ENCODE measurements at regions not wholly inside any gene's neighbourhood (a gene's known extent, or its start where the extent isn't known, plus 50 kb on each side); places are given as distances from the start of the nearest gene placed in this dataset.
"Not testable (repeated sequence)": the region's sequence is repeated elsewhere in the genome, so short reads cannot be mapped to it uniquely, and the experiment has no call there.

GRCh38 chr13:104571161-104571892 lies 1505.1 kb upstream of the SLC10A2 start:
- peak; percentile 3 to 4 for DNase-seq

GRCh38 chr13:104567114-104567513 lies 1500.9 kb upstream of the SLC10A2 start:
- no peak for DNase-seq

GRCh38 chr13:104565888-104566287 lies 1499.7 kb upstream of the SLC10A2 start:
- no peak for DNase-seq

- DNase-seq = no peak
Observed at GRCh38 chr13:104553896-104554295, 1487.7 kb upstream of the SLC10A2 start.

GRCh38 chr13:104553186-104553585 lies 1487.0 kb upstream of the SLC10A2 start:
- no peak for DNase-seq

- no peak for DNase-seq
Observed at GRCh38 chr13:104534847-104535246, 1468.6 kb upstream of the SLC10A2 start.

- no peak for DNase-seq
Observed at GRCh38 chr13:104532132-104532531, 1465.9 kb upstream of the SLC10A2 start.

- DNase-seq = no peak
Observed at GRCh38 chr13:104530741-104531140, 1464.5 kb upstream of the SLC10A2 start.

- no peak for DNase-seq
Observed at GRCh38 chr13:104526561-104526960, 1460.3 kb upstream of the SLC10A2 start.

GRCh38 chr13:104525467-104525866 lies 1459.2 kb upstream of the SLC10A2 start:
- DNase-seq = no peak

- no peak for DNase-seq
Observed at GRCh38 chr13:104522235-104523072, 1456.2 kb upstream of the SLC10A2 start.

- no peak for DNase-seq
Observed at GRCh38 chr13:104510422-104510821, 1444.2 kb upstream of the SLC10A2 start.

- DNase-seq = not testable (repeated sequence)
Observed at GRCh38 chr13:104493502-104493901, 1427.3 kb upstream of the SLC10A2 start.

- DNase-seq = no peak
Observed at GRCh38 chr13:104491916-104492315, 1425.7 kb upstream of the SLC10A2 start.

GRCh38 chr13:104487006-104487405 lies 1420.8 kb upstream of the SLC10A2 start:
- DNase-seq = no peak

- no peak for DNase-seq
Observed at GRCh38 chr13:104485571-104485970, 1419.4 kb upstream of the SLC10A2 start.

- DNase-seq = no peak
Observed at GRCh38 chr13:104483631-104484030, 1417.4 kb upstream of the SLC10A2 start.

- no peak for DNase-seq
Observed at GRCh38 chr13:104477261-104477660, 1411.0 kb upstream of the SLC10A2 start.

- DNase-seq = no peak
Observed at GRCh38 chr13:104473936-104474335, 1407.7 kb upstream of the SLC10A2 start.

GRCh38 chr13:104466016-104466415 lies 1399.8 kb upstream of the SLC10A2 start:
- DNase-seq = no peak

GRCh38 chr13:104461049-104461448 lies 1394.8 kb upstream of the SLC10A2 start:
- no peak for DNase-seq

- no peak for DNase-seq
Observed at GRCh38 chr13:104460554-104460953, 1394.3 kb upstream of the SLC10A2 start.

- no peak for DNase-seq
Observed at GRCh38 chr13:104450006-104450405, 1383.8 kb upstream of the SLC10A2 start.

GRCh38 chr13:104447348-104447747 lies 1381.1 kb upstream of the SLC10A2 start:
- no peak for DNase-seq
